Omental fat pad (tissue), 3 donors: ENCODE measurements at regions not wholly inside any gene's neighbourhood (a gene's known extent, or its start where the extent isn't known, plus 50 kb on each side); places are given as distances from the start of the nearest gene placed in this dataset.

Experiments used
- ATAC-seq: fragments of 150-250 bp; one replicate; pipeline ENCODE4 v1.9.1; 2016; ENCODE audit warnings: mild to moderate bottlenecking, moderate library complexity; ENCODE audit not compliant: low FRiP score
- DNase-seq: peaks from one replicate; pipeline ENCODE4 v3.0.0-alpha.2; 2019; ENCODE audit warnings: low spot score
- TF ChIP-seq, protein P1 (sequence below), 3 donors: fragments of 450-650 bp; IDR thresholded peaks; one replicate each; pipeline ENCODE4 v1.5.1; 2016 to 2017; ENCODE audit warnings: antibody characterized with exemption in 3 of 3, mild to moderate bottlenecking in 3 of 3, moderate library complexity in 2 of 3

DNA sequence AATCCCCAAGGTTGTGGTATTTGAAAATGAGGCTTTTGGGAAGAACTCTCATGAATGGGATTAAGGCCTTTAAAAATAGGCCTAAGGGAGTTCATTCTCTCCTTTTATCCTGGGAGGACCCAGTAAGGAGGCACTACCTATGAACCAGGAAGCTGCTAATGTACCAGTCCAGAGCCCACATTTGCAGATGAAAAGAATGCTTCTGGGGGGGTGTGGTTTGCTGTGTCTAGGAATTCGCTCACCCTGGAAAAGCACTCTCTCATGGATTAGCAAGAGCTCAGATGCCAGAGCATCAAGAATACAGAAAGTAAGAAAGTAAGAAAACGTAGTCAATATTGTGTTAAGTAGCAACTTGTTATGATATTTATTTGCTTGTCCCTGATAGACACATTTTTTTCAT lies 785.7 kb upstream of the GYPC start:
- TF ChIP-seq, protein P1, sequence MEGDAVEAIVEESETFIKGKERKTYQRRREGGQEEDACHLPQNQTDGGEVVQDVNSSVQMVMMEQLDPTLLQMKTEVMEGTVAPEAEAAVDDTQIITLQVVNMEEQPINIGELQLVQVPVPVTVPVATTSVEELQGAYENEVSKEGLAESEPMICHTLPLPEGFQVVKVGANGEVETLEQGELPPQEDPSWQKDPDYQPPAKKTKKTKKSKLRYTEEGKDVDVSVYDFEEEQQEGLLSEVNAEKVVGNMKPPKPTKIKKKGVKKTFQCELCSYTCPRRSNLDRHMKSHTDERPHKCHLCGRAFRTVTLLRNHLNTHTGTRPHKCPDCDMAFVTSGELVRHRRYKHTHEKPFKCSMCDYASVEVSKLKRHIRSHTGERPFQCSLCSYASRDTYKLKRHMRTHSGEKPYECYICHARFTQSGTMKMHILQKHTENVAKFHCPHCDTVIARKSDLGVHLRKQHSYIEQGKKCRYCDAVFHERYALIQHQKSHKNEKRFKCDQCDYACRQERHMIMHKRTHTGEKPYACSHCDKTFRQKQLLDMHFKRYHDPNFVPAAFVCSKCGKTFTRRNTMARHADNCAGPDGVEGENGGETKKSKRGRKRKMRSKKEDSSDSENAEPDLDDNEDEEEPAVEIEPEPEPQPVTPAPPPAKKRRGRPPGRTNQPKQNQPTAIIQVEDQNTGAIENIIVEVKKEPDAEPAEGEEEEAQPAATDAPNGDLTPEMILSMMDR (IDR thresholded peaks at IDR 0.05) = no peak
- DNase-seq (no peak), ATAC-seq (no peak)

DNA sequence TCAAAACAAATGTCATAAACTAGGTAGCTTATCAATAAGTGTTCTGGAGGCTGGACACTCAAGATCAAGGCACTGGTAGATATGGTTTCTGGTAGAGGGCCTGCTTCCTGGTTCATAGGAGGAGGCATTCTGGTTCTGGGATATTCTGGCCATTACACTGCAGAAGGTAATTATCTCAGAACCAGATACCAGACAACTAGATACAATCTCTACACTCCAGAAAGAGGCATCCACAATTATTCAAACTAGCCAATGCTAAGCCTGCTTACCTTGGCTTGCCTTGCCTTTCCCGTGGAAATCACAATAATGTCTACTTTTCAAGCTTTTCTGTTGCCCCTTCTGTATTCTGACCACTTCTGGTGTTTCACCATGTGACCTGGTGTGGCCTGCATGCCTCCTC lies 785.2 kb upstream of the GYPC start:
- TF ChIP-seq, protein P1 (IDR thresholded peaks at IDR 0.05) = no peak
- ATAC-seq (no peak), DNase-seq (no peak)

DNA sequence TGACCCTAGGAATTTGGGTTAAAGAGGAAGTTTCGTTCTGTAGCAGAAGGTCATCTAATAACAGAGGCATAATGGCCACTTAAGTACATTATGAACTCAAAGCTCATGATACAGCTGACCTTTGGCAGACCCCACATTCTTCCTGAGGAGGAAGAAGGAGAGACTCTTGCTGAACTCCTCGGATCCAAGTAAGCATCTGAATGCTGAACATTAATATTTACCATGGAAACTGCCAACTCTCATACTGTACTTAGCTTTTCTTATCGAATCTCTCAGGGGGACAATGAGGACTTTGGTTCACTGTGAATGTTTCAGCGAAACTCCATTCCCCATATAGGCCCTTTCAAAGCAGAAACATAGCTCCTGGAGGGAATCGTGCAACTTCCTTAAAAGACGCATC lies 781.4 kb upstream of the GYPC start:
- TF ChIP-seq, protein P1 (IDR thresholded peaks at IDR 0.05) = no peak
- ATAC-seq (no peak), DNase-seq (no peak)

DNA sequence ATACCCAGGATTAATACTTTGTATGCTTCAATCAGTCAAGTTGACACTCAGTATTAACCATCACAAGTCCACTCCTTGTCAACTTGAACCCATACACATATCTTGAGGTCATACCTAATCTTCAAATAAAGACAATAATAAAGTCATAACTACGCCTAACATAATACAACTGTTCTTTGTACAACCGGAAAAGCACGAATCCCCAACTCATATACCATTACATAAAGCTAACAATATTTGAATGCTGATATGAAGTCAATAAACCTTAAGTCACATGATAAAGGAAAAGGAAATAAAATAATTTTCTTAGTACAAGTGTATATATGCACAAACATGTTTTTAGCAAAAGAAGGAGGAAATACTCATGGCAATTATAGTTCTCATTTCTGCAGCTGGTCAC lies 770.6 kb upstream of the GYPC start:
- TF ChIP-seq, protein P1 (IDR thresholded peaks at IDR 0.05) = no peak
- DNase-seq (no peak), ATAC-seq (no peak)

DNA sequence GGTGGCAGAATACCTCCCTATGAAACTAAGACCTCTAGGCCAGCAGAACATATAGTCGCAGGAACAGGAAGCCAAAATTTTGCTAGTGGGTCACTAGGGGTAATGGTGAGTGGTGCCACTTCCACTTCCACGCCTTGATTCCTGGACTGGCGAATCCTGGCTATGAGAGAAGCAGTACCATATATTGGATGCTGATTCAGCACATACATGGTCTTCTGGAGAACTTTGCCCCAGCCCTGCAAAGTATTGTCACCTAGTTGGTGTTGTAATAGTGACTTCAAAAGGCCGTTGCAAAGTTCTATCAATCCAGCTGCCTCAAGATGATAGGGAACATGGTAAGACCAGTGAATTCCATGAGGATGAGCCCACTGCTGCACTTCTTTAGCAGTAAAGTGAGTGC lies 769.8 kb upstream of the GYPC start:
- ATAC-seq = no peak
- TF ChIP-seq, protein P1 (IDR thresholded peaks at IDR 0.05) = no peak
- no peak for DNase-seq

DNA sequence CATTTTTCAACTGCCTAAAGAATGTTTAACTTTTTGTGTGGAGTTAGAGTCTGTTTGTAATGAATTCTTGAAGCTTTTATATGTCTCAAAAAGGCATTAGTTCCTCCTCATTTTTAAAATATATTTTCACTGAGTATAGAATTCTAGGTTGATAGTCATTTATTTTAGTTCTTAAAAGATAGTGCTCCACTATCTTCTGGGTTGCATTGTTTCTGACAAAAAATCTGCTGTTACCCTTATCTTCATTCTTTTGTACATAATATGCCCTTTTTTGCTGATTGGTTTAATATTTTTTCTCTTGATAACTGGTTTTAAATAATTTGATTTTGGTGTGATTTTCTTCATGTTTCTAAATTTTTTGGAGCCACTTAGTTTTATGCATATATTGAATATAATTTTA lies 754.7 kb upstream of the GYPC start:
- no peak for ATAC-seq
- no peak for DNase-seq
- TF ChIP-seq, protein P1 (IDR thresholded peaks at IDR 0.05) = no peak

DNA sequence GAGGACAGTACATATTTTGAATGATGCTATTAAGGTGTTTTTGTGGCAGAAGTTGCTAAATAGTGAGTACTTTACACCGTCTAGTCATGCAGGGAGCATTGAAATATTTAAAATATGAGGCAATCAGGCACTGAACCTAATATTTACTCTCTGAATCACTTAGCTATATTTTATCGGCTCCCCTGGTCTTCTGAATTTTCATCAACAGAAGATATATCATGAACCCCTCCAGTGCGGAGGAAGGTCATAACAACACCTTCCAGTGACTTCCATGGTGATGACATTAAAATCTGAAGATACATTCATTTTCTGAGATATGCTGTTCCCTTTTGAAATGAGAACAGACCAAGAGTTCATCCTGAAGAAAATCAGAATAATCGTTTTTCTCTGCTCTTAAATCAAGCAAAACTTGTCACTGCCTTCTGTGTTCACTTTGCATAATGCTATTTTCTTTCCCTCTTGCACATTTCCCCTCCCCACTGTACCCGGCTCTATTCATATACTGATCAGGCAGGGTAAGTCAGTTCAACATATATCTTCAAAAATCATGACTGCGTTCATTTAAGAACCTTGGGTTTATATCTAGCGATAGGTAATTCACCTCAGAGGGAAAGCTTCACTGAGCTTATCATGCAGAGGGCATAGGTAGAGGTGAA lies 729.9 kb upstream of the GYPC start:
- DNase-seq = no peak
- ATAC-seq = no peak
- TF ChIP-seq, protein P1 (IDR thresholded peaks at IDR 0.05) = no peak
